GM23248 (cell line): ENCODE measurements at regions not wholly inside any gene's neighbourhood (a gene's known extent, or its start where the extent isn't known, plus 50 kb on each side); places are given as distances from the start of the nearest gene placed in this dataset.

ENCODE experiments used
- EZH2 ChIP-seq: fragments of 200-600 bp; sonication (generic); IDR thresholded peaks from 2 replicates; pipeline ENCODE4 v1.6.1; 2018; ENCODE audit warnings: antibody characterized with exemption, mild to moderate bottlenecking; ENCODE audit not compliant: insufficient read depth, poor library complexity, severe bottlenecking
- EZH2phosphoT487 ChIP-seq: fragments of 200-600 bp; sonication (generic); IDR thresholded peaks from 2 replicates; pipeline ENCODE4 v1.6.1; 2018; ENCODE audit warnings: antibody characterized with exemption, moderate library complexity, mild to moderate bottlenecking, low read depth; ENCODE audit not compliant: insufficient read depth

GRCh38 chr9:134559013-134559412, 82.6 kb upstream of the COL5A1 start:
- no peak for TF ChIP-seq EZH2
- TF ChIP-seq EZH2phosphoT487, result no peak
